IMR-90 (cell line): ENCODE measurements at regions not wholly inside any gene's neighbourhood (a gene's known extent, or its start where the extent isn't known, plus 50 kb on each side); places are given as distances from the start of the nearest gene placed in this dataset.

Experiments
- ATAC-seq: fragments of 200-7000 bp; cut with Tn5 transposase; 2 replicates; pipeline ENCODE4 v1.9.1; 2020; ENCODE audit warnings: low read depth, mild to moderate bottlenecking, moderate library complexity
- BruUV-seq: library from RNA; stranded (reverse); fragments of 400-500 nt; replicated peaks from 2 replicates; lab custom pipeline; 2021; lab: Mats Ljungman, UMichigan
- CTCF ChIA-PET: fragments of 300-600 bp; formaldehyde crosslinking; extraction: SDS; loops from one replicate; lab custom pipeline; 2021; ENCODE audit warnings: antibody characterized with exemption; lab: Yijun Ruan, JAX
- POLR2A ChIA-PET: fragments of 300-600 bp; sonication (Branson Sonifier 250); formaldehyde crosslinking; loops from one replicate; lab custom pipeline; 2022; ENCODE audit warnings: antibody characterized with exemption; ENCODE audit not compliant: unreplicated experiment; lab: Charles Lee
- DNase-seq: peaks from one replicate; pipeline ENCODE4 v3.0.0; 2013
- H2AFZ ChIP-seq: replicated peaks from 2 replicates; pipeline ENCODE3; 2013; ENCODE audit warnings: low read length, mild to moderate bottlenecking; ENCODE audit not compliant: poor library complexity
- H2AK5ac ChIP-seq: 2 replicates; pipeline ENCODE4 v1.6.1; 2013; ENCODE audit warnings: low read depth, low read length, inconsistent platforms
- H2AK9ac ChIP-seq: replicated peaks from 2 replicates; pipeline ENCODE3; 2013; ENCODE audit warnings: mild to moderate bottlenecking, low read depth, low read length, moderate library complexity; ENCODE audit not compliant: poor library complexity
- H2BK120ac ChIP-seq: 2 replicates; pipeline ENCODE4 v1.6.1; 2013; ENCODE audit warnings: low read depth, low read length, inconsistent platforms
- H2BK15ac ChIP-seq: 3 replicates; pipeline ENCODE4 v1.6.1; 2013; ENCODE audit warnings: low read depth, low read length, inconsistent platforms
- H2BK20ac ChIP-seq: 2 replicates; pipeline ENCODE4 v1.6.1; 2013; ENCODE audit warnings: low read depth, mild to moderate bottlenecking, inconsistent platforms, low read length, moderate library complexity
- H2BK5ac ChIP-seq: 2 replicates; pipeline ENCODE4 v1.6.1; 2013; ENCODE audit warnings: mild to moderate bottlenecking, low read depth, low read length, inconsistent platforms; ENCODE audit not compliant: poor library complexity, severe bottlenecking
- H3K14ac ChIP-seq: replicated peaks from 2 replicates; pipeline ENCODE4 v1.6.1; 2013; ENCODE audit warnings: low read depth, low read length, inconsistent platforms
- H3K18ac ChIP-seq: 2 replicates; pipeline ENCODE4 v1.6.1; 2013; ENCODE audit warnings: low read depth, low read length, control low read depth
- H3K23ac ChIP-seq: 2 replicates; pipeline ENCODE4 v1.6.1; 2013; ENCODE audit warnings: low read depth, low read length, inconsistent platforms
- H3K27ac ChIP-seq: 2 replicates; pipeline ENCODE4 v1.5.1; 2013; ENCODE audit warnings: mild to moderate bottlenecking, control low read depth, low read length; ENCODE audit not compliant: insufficient read depth
- H3K27me3 ChIP-seq: 2 replicates; pipeline ENCODE4 v1.6.1; 2013; ENCODE audit warnings: low read length; ENCODE audit not compliant: control insufficient read depth, insufficient read depth
- H3K36me3 ChIP-seq: 2 replicates; pipeline ENCODE4 v1.6.1; 2013; ENCODE audit warnings: low read length, mixed read lengths; ENCODE audit not compliant: control insufficient read depth, insufficient read depth
- H3K4ac ChIP-seq: 2 replicates; pipeline ENCODE4 v1.6.1; 2013; ENCODE audit warnings: low read depth, low read length, inconsistent platforms
- H3K4me1 ChIP-seq: 2 replicates; pipeline ENCODE4 v1.6.1; 2013; ENCODE audit warnings: low read length, mixed read lengths; ENCODE audit not compliant: control insufficient read depth, insufficient read depth
- H3K4me2 ChIP-seq: 2 replicates; pipeline ENCODE4 v1.6.1; 2013; ENCODE audit warnings: low read depth, mild to moderate bottlenecking, control low read depth, low read length, moderate library complexity
- H3K4me3 ChIP-seq: 2 replicates; pipeline ENCODE4 v1.5.1; 2013; ENCODE audit warnings: low read depth, mild to moderate bottlenecking, control low read depth, low read length, moderate library complexity; ENCODE audit not compliant: insufficient read depth
- H3K56ac ChIP-seq: 2 replicates; pipeline ENCODE4 v1.6.1; 2013; ENCODE audit warnings: low read length, inconsistent platforms; ENCODE audit not compliant: insufficient read depth; ENCODE audit errors: extremely low read depth
- H3K79me1 ChIP-seq, 2 experiments: 2 replicates each; pipeline ENCODE4 v1.6.1; 2013; ENCODE audit warnings: low read length in 2 of 2, inconsistent platforms in 1 of 2, low read depth in 1 of 2
- H3K9ac ChIP-seq: 2 replicates; pipeline ENCODE4 v1.6.1; 2013; ENCODE audit warnings: low read depth, low read length, control low read depth
- H3K9me1 ChIP-seq: 2 replicates; pipeline ENCODE4 v1.6.1; 2013; ENCODE audit warnings: low read length, inconsistent platforms; ENCODE audit not compliant: insufficient read depth
- H3K9me3 ChIP-seq: 2 replicates; pipeline ENCODE4 v1.6.1; 2013; ENCODE audit warnings: low read length; ENCODE audit not compliant: control insufficient read depth, insufficient read depth
- H4K20me1 ChIP-seq: 2 replicates; pipeline ENCODE4 v1.6.1; 2013; ENCODE audit warnings: low read length, inconsistent platforms; ENCODE audit not compliant: insufficient read depth
- H4K5ac ChIP-seq: 2 replicates; pipeline ENCODE4 v1.6.1; 2013; ENCODE audit warnings: mild to moderate bottlenecking, low read depth, low read length, control low read depth
- H4K8ac ChIP-seq, 2 experiments: 2 replicates each; pipeline ENCODE4 v1.6.1; 2013; ENCODE audit warnings: low read depth in 2 of 2, low read length in 2 of 2, control low read depth in 1 of 2, inconsistent platforms in 1 of 2
- H4K91ac ChIP-seq: 2 replicates; pipeline ENCODE4 v1.6.1; 2013; ENCODE audit warnings: low read depth, low read length, inconsistent platforms; ENCODE audit not compliant: insufficient read depth
- BHLHE40 ChIP-seq: fragments of 150-350 bp; IDR thresholded peaks from 2 replicates; pipeline ENCODE4 v1.6.1; 2016; ENCODE audit warnings: mild to moderate bottlenecking, low read depth, low read length
- CEBPB ChIP-seq: IDR thresholded peaks from 2 replicates; pipeline ENCODE4 v1.6.1; 2012; ENCODE audit warnings: low read depth, low read length, improper control_type of control experiment
- CHD1 ChIP-seq: IDR thresholded peaks from 2 replicates; pipeline ENCODE4 v1.6.1; 2012; ENCODE audit warnings: low read depth, low read length, improper control_type of control experiment
- CTCF ChIP-seq: conservative IDR thresholded peaks from 2 replicates; pipeline ENCODE4 v1.5.1; 2012; ENCODE audit warnings: mild to moderate bottlenecking, low read depth, low read length, improper control_type of control experiment
- ELK1 ChIP-seq: fragments of 150-350 bp; IDR thresholded peaks from 2 replicates; pipeline ENCODE4 v1.6.1; 2016; ENCODE audit warnings: low read depth, mild to moderate bottlenecking, low read length, moderate library complexity, borderline replicate concordance
- FOS ChIP-seq: fragments of 150-350 bp; IDR thresholded peaks from 2 replicates; pipeline ENCODE4 v1.6.1; 2016; ENCODE audit warnings: low read depth, low read length
- MAFK ChIP-seq: IDR thresholded peaks from 2 replicates; pipeline ENCODE4 v1.6.1; 2012; ENCODE audit warnings: low read depth, low read length, improper control_type of control experiment
- MAZ ChIP-seq: IDR thresholded peaks from 2 replicates; pipeline ENCODE4 v1.6.1; 2012; ENCODE audit warnings: low read depth, mild to moderate bottlenecking, low read length, improper control_type of control experiment, moderate library complexity, borderline replicate concordance
- MXI1 ChIP-seq: IDR thresholded peaks from 2 replicates; pipeline ENCODE4 v1.6.1; 2012; ENCODE audit warnings: low read depth, mild to moderate bottlenecking, low read length, moderate library complexity, borderline replicate concordance
- NFE2L2 ChIP-seq: fragments of 150-350 bp; IDR thresholded peaks from 2 replicates; pipeline ENCODE4 v1.6.1; 2016; ENCODE audit warnings: low read depth, mild to moderate bottlenecking, low read length
- POLR2A ChIP-seq: IDR thresholded peaks from 2 replicates; pipeline ENCODE4 v1.6.1; 2012; ENCODE audit warnings: mild to moderate bottlenecking, low read depth, low read length
- RAD21 ChIP-seq: IDR thresholded peaks from 2 replicates; pipeline ENCODE4 v1.6.1; 2012; ENCODE audit warnings: low read length, improper control_type of control experiment
- RCOR1 ChIP-seq: IDR thresholded peaks from 2 replicates; pipeline ENCODE4 v1.6.1; 2012; ENCODE audit warnings: mild to moderate bottlenecking, low read length, improper control_type of control experiment; ENCODE audit not compliant: insufficient replicate concordance
- RFX5 ChIP-seq: IDR thresholded peaks from 2 replicates; pipeline ENCODE4 v1.8.0; 2012; ENCODE audit warnings: low read depth, mild to moderate bottlenecking, low read length, moderate library complexity
- SMC3 ChIP-seq: fragments of 150-350 bp; IDR thresholded peaks from 2 replicates; pipeline ENCODE4 v1.6.1; 2016; ENCODE audit warnings: low read depth, mild to moderate bottlenecking, antibody characterized with exemption, low read length, moderate library complexity
- USF2 ChIP-seq: fragments of 150-350 bp; IDR thresholded peaks from 2 replicates; pipeline ENCODE4 v1.6.1; 2017; ENCODE audit warnings: mild to moderate bottlenecking, antibody characterized with exemption, low read length, low read depth
- dilution Hi-C: fragments of 300-500 bp; cut with HindIII; formaldehyde crosslinking; loops from one replicate; pipeline ENCODE4 v1.14.3; 2018; ENCODE audit warnings: low sequenced_read_pairs; ENCODE audit not compliant: unreplicated experiment
- in situ Hi-C: fragments of 300-500 bp; cut with MboI; formaldehyde crosslinking; loops from 3 replicates; pipeline ENCODE4 v1.14.3; 2019; ENCODE audit warnings: low sequenced_read_pairs, inconsistent platforms, mixed read lengths
- intact Hi-C: fragments of 100-400 bp; cut with micrococcal nuclease; formaldehyde crosslinking; loops from 2 replicates; pipeline ENCODE4 v1.10.0; 2022

GRCh38 chr1:73092383-73092782 is 810.0 kb upstream of the NEGR1 start:
- DNase-seq (no peak), ATAC-seq (no peak)
- Histone ChIP-seq H2AK9ac (no peak overlapping the region), H3K18ac (no peak overlapping the region), H2AK5ac (no peak overlapping the region), H2BK5ac (no peak overlapping the region), H4K8ac (no peak overlapping the region), H3K23ac (no peak overlapping the region), H3K4ac (no peak overlapping the region), H3K9me1 (no peaks in the 10 kb centered on the region), H3K9me3 (peaks cover 9% of the 10 kb centered on the region; the same call in 1 of the 2 replicates), H2BK15ac (no peak overlapping the region), H2BK120ac (no peak overlapping the region), H3K27me3 (no peaks in the 10 kb centered on the region), H2BK20ac (no peak overlapping the region), H4K91ac (no peak overlapping the region), H3K27ac (no peak overlapping the region), H3K4me2 (no peak overlapping the region), H3K56ac (no peak overlapping the region), H3K4me3 (no peak overlapping the region), H2AFZ (no peak overlapping the region), H4K5ac (no peak overlapping the region), H3K4me1 (no peaks in the 10 kb centered on the region), H3K79me1 (no peaks in the 10 kb centered on the region), H3K14ac (no peak overlapping the region), H3K36me3 (no peaks in the 10 kb centered on the region), H4K20me1 (no peaks in the 10 kb centered on the region), H3K9ac (no peak overlapping the region)
- dilution Hi-C loops (no loop called here), intact Hi-C loops (no loop called here), in situ Hi-C loops (no loop called here)
- TF ChIP-seq RFX5: no peak
- TF ChIP-seq USF2: no peak
- no peak for TF ChIP-seq RCOR1
- TF ChIP-seq CHD1: no peak
- TF ChIP-seq ELK1: no peak
- TF ChIP-seq POLR2A: no peak
- TF ChIP-seq RAD21: no peak
- TF ChIP-seq FOS: no peak
- no peak for TF ChIP-seq MAFK
- TF ChIP-seq SMC3: no peak
- TF ChIP-seq NFE2L2: no peak
- no peak for TF ChIP-seq BHLHE40
- TF ChIP-seq MAZ: no peak
- TF ChIP-seq CEBPB: no peak
- TF ChIP-seq CTCF: no peak
- no peak for TF ChIP-seq MXI1
- POLR2A ChIA-PET: no interaction called here
- CTCF ChIA-PET: no interaction called here
- BruUV-seq: no TSS peak
